IPS-18c (cell line): ENCODE measurements at regions not wholly inside any gene's neighbourhood (a gene's known extent, or its start where the extent isn't known, plus 50 kb on each side); places are given as distances from the start of the nearest gene placed in this dataset.

Experiments
- H3K4me3 ChIP-seq: 2 replicates; pipeline ENCODE4 v1.7.0; 2013; ENCODE audit warnings: low read depth, mild to moderate bottlenecking, low read length, moderate library complexity; ENCODE audit not compliant: insufficient read depth
- H3K9me3 ChIP-seq: one replicate; pipeline ENCODE4 v1.6.1; 2013; ENCODE audit warnings: mild to moderate bottlenecking, low read length, moderate library complexity; ENCODE audit not compliant: control insufficient read depth, insufficient read depth

GRCh38 chr12:30874455-30875321 is 51.9 kb upstream of the TSPAN11 start:
- H3K4me3 ChIP-seq, result no peak overlapping the region
- H3K9me3 ChIP-seq, result no peaks in the 10 kb centered on the region

GRCh38 chr12:30870491-30871265 is 55.9 kb upstream of the TSPAN11 start:
- Histone ChIP-seq H3K4me3 (no peak overlapping the region), H3K9me3 (no peaks in the 10 kb centered on the region)

DNA sequence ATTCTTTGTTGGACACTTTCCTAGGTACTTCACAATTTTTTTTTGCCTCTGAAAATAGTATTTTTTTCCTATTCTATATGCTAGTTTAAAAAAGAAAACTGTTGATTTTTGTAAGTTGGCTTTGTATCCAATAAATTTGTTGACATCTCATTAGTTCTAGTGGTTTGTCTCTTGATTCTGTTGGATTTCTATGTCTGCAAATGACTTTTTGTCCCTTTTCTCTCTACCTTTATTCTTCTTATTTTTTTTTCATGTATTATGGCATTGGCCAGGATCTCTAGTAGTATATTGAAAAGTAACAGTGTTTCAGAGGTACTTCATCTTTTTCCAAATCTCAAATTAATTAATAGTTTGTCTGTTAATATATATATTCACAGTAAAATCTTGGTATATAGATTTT is 59.1 kb upstream of the TSPAN11 start:
- Histone ChIP-seq H3K4me3 (no peak overlapping the region), H3K9me3 (no peaks in the 10 kb centered on the region)

DNA sequence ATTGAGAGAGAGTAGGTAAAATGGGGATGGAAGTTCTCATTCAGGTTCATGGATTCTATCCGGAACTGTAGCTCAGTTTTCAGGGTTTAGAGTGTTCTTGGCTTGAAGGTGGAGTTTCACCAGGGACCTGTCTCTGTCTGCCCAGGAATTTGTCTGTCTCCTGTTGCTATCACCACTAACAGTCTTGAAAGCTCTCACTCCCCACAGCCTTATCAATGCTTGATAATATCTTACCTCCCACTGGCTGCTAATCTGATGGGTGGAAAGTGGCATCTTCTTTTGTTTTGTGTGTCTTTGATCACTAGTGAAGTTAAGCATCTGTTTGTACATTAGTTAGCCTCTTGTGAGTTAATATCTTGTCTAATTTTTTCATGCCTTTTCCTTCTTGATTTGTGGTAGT is 60.3 kb upstream of the TSPAN11 start:
- H3K4me3 ChIP-seq, result no peak overlapping the region
- no peaks in the 10 kb centered on the region for H3K9me3 ChIP-seq

GRCh38 chr12:30863839-30864238 is 62.7 kb upstream of the TSPAN11 start:
- Histone ChIP-seq H3K9me3 (no peaks in the 10 kb centered on the region), H3K4me3 (no peak overlapping the region)

DNA sequence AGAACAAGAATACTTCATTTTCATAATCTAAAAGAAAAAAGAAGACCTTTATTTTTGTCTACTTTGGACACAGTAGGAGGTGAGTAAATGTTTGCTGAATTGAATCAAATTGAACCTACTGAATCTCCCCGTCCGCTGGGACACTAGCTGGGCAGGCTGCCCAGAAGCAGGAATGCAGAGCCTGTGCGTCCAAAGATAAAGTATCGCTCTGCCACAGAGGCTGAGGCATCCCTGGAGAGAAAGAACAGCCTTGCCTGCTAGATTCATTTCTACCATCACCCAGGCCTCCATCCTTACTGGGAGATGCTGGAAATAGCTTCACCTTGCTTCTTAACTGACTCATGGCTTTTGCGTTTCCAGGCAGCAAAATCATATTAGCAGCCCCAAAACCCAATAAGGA is 64.1 kb upstream of the TSPAN11 start:
- no peak overlapping the region for H3K4me3 ChIP-seq
- H3K9me3 ChIP-seq, result no peaks in the 10 kb centered on the region

DNA sequence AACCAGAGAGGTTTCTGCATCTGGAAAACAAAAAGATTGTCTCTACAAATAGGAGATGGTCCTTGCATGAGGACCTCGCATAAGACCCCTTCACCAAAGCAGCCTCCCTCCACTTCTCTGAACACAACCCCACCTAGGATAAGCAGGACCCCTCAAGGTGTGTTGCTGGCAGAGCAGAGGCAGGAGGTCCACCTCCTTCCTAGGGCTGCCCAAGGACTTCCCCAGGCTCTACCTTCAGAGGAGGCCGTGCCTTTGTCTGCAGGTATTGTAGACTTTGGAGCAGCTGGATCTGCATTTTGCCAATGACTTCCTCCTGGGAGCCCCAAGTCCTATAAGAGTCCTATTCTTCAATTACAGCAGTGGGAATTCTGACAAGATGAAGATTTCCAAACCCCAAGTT is 67.3 kb upstream of the TSPAN11 start:
- Histone ChIP-seq H3K4me3 (no peak overlapping the region), H3K9me3 (no peaks in the 10 kb centered on the region)

- H3K4me3 ChIP-seq, result no peak overlapping the region
- no peaks in the 10 kb centered on the region for H3K9me3 ChIP-seq
Observed at GRCh38 chr12:30858471-30858870, 68.1 kb upstream of the TSPAN11 start.

DNA sequence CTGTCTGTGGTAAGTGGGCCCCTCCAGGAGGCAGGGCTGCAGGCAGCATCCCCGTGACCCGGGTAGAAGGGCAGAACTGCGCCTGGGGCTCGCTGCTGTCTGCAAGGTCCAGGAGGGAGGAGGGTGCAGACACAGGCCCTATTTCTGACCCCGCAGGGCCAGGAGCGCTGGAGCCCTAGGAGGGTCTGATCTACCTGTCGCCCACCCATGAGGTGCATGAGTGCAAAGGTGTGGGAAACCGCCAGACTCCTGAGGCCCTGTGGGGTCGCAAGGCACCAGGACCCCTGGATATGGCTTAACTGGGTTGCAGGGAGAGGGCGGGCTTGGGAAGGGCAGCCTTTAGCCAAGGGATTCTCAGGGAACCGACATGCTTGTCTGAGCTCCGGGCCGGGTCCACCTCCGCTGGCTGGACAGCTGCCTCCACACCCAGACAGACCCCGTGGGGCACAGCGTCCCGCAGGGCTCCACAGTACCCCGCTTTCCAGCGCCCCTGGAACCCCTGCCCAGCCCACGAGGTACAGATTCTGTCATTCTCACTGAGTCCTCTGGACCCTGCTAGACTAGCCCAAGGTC is 72.9 kb upstream of the TSPAN11 start:
- Histone ChIP-seq H3K9me3 (no peaks in the 10 kb centered on the region), H3K4me3 (no peak overlapping the region)

DNA sequence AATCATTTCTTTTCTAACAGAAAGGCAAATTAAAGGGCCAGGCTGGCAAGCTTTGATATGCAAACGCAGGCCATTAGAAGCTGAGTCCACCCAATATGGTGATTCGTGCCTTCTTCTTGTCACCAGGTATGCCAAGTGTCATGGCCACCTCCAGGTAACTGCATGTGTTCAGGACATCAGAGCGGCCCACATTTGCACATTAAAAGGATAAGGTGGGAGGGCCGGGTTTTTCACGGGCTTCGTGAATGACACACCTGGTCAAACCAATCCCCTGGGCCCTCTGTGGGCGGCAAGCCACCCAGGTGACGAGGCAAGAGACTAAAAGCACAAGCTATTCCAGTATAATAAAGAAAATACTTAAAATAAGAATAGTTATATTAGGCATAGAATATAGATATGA is 75.9 kb upstream of the TSPAN11 start:
- Histone ChIP-seq H3K9me3 (no peaks in the 10 kb centered on the region), H3K4me3 (no peak overlapping the region)

DNA sequence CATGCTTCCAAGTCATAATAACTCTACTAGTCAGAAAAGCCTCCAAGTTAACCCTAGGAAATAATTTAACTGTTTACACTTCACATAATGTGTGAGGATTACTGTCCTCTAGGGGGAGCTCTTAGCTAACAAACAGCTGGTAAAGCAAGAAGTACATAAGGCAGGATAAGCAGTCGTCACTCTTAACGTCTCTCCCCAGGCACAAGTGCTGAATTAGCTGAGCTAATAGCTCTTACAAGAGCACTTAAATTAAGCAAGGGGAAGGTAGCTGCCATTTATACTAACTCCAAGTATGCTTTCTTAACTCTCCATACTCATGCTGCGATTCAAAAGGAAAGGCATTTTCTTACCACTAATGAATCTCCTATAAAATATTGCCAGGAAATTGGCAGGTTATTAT is 79.3 kb upstream of the TSPAN11 start:
- H3K4me3 ChIP-seq, result no peak overlapping the region
- H3K9me3 ChIP-seq, result no peaks in the 10 kb centered on the region

- no peaks in the 10 kb centered on the region for H3K9me3 ChIP-seq
- no peak overlapping the region for H3K4me3 ChIP-seq
Observed at GRCh38 chr12:30846776-30847175, 79.8 kb upstream of the TSPAN11 start.

GRCh38 chr12:30845676-30846075 is 80.9 kb upstream of the TSPAN11 start:
- no peaks in the 10 kb centered on the region for H3K9me3 ChIP-seq
- no peak overlapping the region for H3K4me3 ChIP-seq

DNA sequence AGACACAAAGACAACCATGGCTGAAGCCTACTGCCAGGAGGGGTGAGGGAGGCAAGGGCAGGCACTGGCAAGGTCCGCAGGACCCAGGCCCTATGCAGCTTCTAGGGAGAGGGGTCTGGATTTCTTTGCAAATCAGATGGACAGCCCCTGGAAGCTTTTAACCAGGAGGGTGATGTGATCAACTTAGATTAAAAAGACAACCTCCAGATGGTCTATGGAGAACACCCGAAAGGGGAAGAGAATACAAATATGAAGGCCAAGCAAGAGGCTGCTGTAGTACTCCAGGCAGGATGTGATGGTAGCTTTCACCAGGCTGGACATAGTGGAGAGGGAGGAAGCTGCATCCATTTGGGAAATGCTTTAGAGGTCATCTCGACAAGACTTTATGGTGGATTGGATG is 83.3 kb upstream of the TSPAN11 start:
- no peaks in the 10 kb centered on the region for H3K9me3 ChIP-seq
- no peak overlapping the region for H3K4me3 ChIP-seq

GRCh38 chr12:30840715-30841114 is 85.8 kb upstream of the TSPAN11 start:
- no peak overlapping the region for H3K4me3 ChIP-seq

DNA sequence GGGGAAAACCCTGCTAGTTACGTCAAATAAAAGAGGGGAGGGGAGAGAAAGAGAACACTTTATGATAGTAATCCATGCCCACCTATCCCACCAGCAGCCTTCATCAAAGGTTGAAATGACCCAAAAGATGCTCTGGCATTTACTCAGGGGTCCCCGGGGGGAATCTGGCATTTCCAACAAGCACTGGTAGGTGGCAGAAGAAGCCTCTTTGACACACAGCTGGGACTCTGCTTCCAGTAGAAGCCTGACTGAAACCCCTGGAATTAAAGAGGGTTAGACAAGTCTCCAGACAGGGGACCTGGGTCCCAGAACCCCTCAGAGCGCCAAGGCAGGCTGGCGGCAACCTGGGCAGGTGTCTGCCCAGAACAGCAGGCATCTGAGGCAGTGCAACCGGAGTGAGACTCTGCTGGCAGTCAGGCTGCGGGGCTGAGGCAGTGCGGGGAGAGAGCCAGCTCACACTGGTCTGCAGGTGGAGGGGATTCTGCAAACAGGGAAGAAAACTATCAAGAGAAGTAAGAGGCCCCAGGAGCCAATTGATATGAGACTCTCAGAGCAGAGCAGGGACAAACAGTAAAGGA is 85.0 kb upstream of the CAPRIN2 start:
- Histone ChIP-seq H3K4me3 (no peak overlapping the region), H3K9me3 (no peaks in the 10 kb centered on the region)

More at GRCh38 chr12:30840715-30841114, 85.8 kb upstream of the TSPAN11 start:
- no peaks in the 10 kb centered on the region for H3K9me3 ChIP-seq

DNA sequence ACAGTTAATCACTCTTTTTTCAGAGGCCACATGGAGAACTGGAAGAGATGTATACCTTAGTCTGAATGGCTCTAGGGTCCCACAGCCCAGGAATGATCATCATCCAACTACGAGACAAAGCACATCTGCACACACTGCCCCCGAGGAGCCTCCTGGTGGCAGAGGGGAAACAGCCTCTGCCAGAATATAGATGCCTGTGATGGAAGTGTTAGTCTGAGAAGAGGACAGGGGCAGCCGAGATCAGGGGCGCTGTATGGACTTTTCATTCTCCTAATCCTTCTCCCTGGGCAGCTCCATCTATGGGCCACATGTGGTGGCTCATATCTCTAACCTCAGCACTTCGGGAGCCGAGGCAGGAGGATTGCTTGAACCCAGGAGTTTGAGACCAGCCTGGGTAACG is 82.8 kb upstream of the CAPRIN2 start:
- Histone ChIP-seq H3K9me3 (no peaks in the 10 kb centered on the region), H3K4me3 (no peak overlapping the region)
